ENCODE measurements at regions not wholly inside any gene's neighbourhood (a gene's known extent, or its start where the extent isn't known, plus 50 kb on each side); places are given as distances from the start of the nearest gene placed in this dataset.

- peak; percentile 63 to 72 for DNase-seq
These were observed 178.0 kb downstream of the DACT1 start for GRCh38 chr14:58815794-58816193.

GRCh38 chr14:58816416-58817115 is 178.8 kb downstream of the DACT1 start:
- no peak for DNase-seq

- no peak for DNase-seq
These were observed 180.1 kb downstream of the DACT1 start for GRCh38 chr14:58817846-58818245.

GRCh38 chr14:58820032-58820431 is 182.3 kb downstream of the DACT1 start:
- DNase-seq, result no peak

GRCh38 chr14:58821421-58821820 is 183.7 kb downstream of the DACT1 start:
- DNase-seq, result no peak

- peak in 1 of 2 experiments; percentile 12 for DNase-seq
These were observed 185.1 kb downstream of the DACT1 start for GRCh38 chr14:58822856-58823255.

GRCh38 chr14:58823312-58823711 is 185.6 kb downstream of the DACT1 start:
- no peak for DNase-seq

GRCh38 chr14:58824106-58824505 is 186.3 kb downstream of the DACT1 start:
- DNase-seq, result no peak

- DNase-seq, result no peak
These were observed 187.0 kb downstream of the DACT1 start for GRCh38 chr14:58824796-58825195.

- DNase-seq, result no peak
These were observed 187.8 kb downstream of the DACT1 start for GRCh38 chr14:58825606-58826005.

GRCh38 chr14:58826845-58827686 is 189.3 kb downstream of the DACT1 start:
- DNase-seq, result no peak

GRCh38 chr14:58828298-58828697 is 190.5 kb downstream of the DACT1 start:
- DNase-seq, result no peak

- peak; percentile 40 to 75 for DNase-seq
These were observed 191.8 kb downstream of the DACT1 start for GRCh38 chr14:58829594-58829993.

- no peak for DNase-seq
These were observed 192.4 kb downstream of the DACT1 start for GRCh38 chr14:58830121-58830520.

GRCh38 chr14:58832095-58832521 is 194.3 kb downstream of the DACT1 start:
- peak in 1 of 2 experiments; percentile 44 for DNase-seq

GRCh38 chr14:58833634-58834378 is 196.0 kb downstream of the DACT1 start:
- no peak for DNase-seq

GRCh38 chr14:58836303-58836974 is 198.7 kb downstream of the DACT1 start:
- DNase-seq, result no peak

- DNase-seq, result no peak
These were observed 201.5 kb downstream of the DACT1 start for GRCh38 chr14:58839233-58839632.

- DNase-seq, result no peak
These were observed 206.8 kb downstream of the DACT1 start for GRCh38 chr14:58844544-58844943.

GRCh38 chr14:58846682-58847465 is 209.1 kb downstream of the DACT1 start:
- no peak for DNase-seq

- no peak for DNase-seq
These were observed 210.6 kb downstream of the DACT1 start for GRCh38 chr14:58848365-58848764.

- DNase-seq, result no peak
These were observed 211.8 kb downstream of the DACT1 start for GRCh38 chr14:58849601-58850000.

Measured in NCI-H2081 (cell line).